C4-2B (cell line): ENCODE measurements at regions not wholly inside any gene's neighbourhood (a gene's known extent, or its start where the extent isn't known, plus 50 kb on each side); places are given as distances from the start of the nearest gene placed in this dataset.

Experiments used
- H3K27ac ChIP-seq: fragments of 450-650 bp; 2 replicates; pipeline ENCODE4 v1.5.1; 2017
- CTCF ChIP-seq: fragments of 450-650 bp; conservative IDR thresholded peaks from 2 replicates; pipeline ENCODE4 v1.5.1; 2017; ENCODE audit warnings: mild to moderate bottlenecking
- ZFX ChIP-seq: fragments of 450-650 bp; IDR thresholded peaks from 2 replicates; pipeline ENCODE4 v1.6.1; 2017

- no peak for TF ChIP-seq ZFX
- no peak for TF ChIP-seq CTCF
- H3K27ac ChIP-seq, result no peak overlapping the region
Measured at GRCh38 chr7:59079-60016, 133.0 kb upstream of the FAM20C start.

GRCh38 chr7:60017-60675, 132.2 kb upstream of the FAM20C start:
- no peak for TF ChIP-seq ZFX
- TF ChIP-seq CTCF, result no peak
- no peak overlapping the region for H3K27ac ChIP-seq

GRCh38 chr7:60706-61105, 131.7 kb upstream of the FAM20C start:
- TF ChIP-seq ZFX (no peak), CTCF (no peak)
- no peak overlapping the region for H3K27ac ChIP-seq

- no peak overlapping the region for H3K27ac ChIP-seq
- TF ChIP-seq CTCF, result no peak
- TF ChIP-seq ZFX, result no peak
Measured at GRCh38 chr7:61111-61510, 131.3 kb upstream of the FAM20C start.

- no peak overlapping the region for H3K27ac ChIP-seq
- TF ChIP-seq ZFX (no peak), CTCF (no peak)
Measured at GRCh38 chr7:61576-62360, 130.6 kb upstream of the FAM20C start.

GRCh38 chr7:62361-63116, 129.8 kb upstream of the FAM20C start:
- no peak overlapping the region for H3K27ac ChIP-seq
- no peak for TF ChIP-seq ZFX
- TF ChIP-seq CTCF, result no peak
